ENCODE measurements at regions not wholly inside any gene's neighbourhood (a gene's known extent, or its start where the extent isn't known, plus 50 kb on each side); places are given as distances from the start of the nearest gene placed in this dataset.
"Not testable (repeated sequence)": the region's sequence is repeated elsewhere in the genome, so short reads cannot be mapped to it uniquely, and the experiment has no call there.

DNA sequence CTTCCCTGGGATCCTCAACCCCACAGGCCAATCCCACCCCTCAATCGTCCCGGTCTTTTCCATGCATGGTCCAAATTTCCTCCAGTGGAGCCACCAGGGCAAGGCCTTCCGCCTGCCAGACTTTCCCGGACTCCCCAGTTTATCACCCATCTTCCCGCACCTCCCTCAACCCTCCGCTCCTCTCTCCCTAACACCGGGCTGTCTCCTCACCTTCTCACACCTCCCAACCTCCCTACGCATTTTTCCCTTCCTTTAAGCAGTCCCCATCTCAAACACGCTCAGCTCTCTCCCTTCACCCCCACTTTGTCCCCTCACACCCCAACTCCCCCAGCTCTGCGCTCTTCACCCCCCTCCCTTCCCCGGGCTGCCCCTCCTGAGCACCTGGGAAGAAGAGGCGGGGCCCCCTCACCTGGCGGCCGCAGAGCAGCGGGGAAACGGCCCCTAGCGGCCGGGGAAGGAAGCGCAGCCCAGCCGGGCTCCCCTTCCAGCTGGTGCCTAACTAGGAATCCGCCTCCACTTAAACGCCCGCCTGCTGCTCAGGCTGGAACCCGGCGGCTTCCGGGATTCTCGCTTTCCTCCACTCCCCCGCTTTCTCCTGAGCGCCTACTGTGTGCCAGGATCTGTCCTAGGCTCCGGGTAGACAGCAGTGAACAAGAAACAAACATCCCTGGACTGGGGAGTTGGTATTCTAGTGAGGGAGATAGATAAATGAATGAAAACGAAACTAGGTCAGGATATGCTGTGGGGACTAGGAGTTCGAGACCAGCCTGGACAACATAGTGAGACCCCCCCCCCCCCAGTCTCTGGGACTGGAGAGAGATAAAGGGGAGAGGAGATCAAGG is 126.7 kb downstream of the CRLF3 start:
- WGBS (ENCODE audit: insufficient coverage), result 13% methylated on average over 23 of the region's 32 CpGs
- H3K79me2 ChIP-seq (ENCODE audit: control insufficient read depth, insufficient read depth, low read length); H3K9me3 ChIP-seq (ENCODE audit: control extremely low read depth in 1 of 3, control insufficient read depth in 2 of 3, insufficient read depth in 1 of 3, low read length in 2 of 3); H3K4me3 ChIP-seq (ENCODE audit: control extremely low read depth in 1 of 5, extremely low read depth in 1 of 5, insufficient read depth in 1 of 5, low read depth in 2 of 5, low read length in 4 of 5); H3K27ac ChIP-seq (ENCODE audit: low read length in 2 of 2); H3K27ac Mint-ChIP-seq; H4K20me1 ChIP-seq (ENCODE audit: control insufficient read depth, insufficient read depth, low read length, poor library complexity, severe bottlenecking); H3K9me3 Mint-ChIP-seq (ENCODE audit: insufficient read depth); H3K9ac ChIP-seq (ENCODE audit: low read length); H3K36me3 ChIP-seq (replicated peaks in 1 of 2; ENCODE audit: control extremely low read depth in 1 of 2, control insufficient read depth in 1 of 2, extremely low read depth in 1 of 2, insufficient read depth in 2 of 2, low read length in 1 of 2): not testable (repeated sequence)
- ChIA-PET CTCF (interaction anchor here (0.9 to 1.2 kb wide), 4 partner anchors 17 to 263 kb away, joined by 3 to 5 read pairs (median 3); partner anchors contain the start of gene GOSR1), POLR2A (interaction anchor here (1.3 kb wide), 1 partner anchor 9 kb away, joined by 3 read pairs; no protein-coding TSS in a partner anchor)
- Histone ChIP-seq H3K4me2 (replicated peaks; ENCODE audit: low read depth, low read length, poor library complexity, severe bottlenecking) (peak overlapping the region; percentile 19), H3K27me3 (replicated peaks in 1 of 4; ENCODE audit: control extremely low read depth in 1 of 4, control insufficient read depth in 3 of 4, insufficient read depth in 4 of 4, low read length in 3 of 4) (peaks cover 0 to 15% (median 2%) of the 10 kb centered on the region in 4 experiments), H2AFZ (ENCODE audit: insufficient read depth, low read depth, low read length, poor library complexity, severe bottlenecking) (peak overlapping the region; percentile 56), H3K4me1 (ENCODE audit: control insufficient read depth in 2 of 2, insufficient read depth in 2 of 2, low read length in 2 of 2) (peaks cover 3 to 13% of the 10 kb centered on the region in 2 donors)
- peaks cover 10% of the 10 kb centered on the region for H3K4me1 Mint-ChIP-seq
- TF ChIP-seq, protein P1, sequence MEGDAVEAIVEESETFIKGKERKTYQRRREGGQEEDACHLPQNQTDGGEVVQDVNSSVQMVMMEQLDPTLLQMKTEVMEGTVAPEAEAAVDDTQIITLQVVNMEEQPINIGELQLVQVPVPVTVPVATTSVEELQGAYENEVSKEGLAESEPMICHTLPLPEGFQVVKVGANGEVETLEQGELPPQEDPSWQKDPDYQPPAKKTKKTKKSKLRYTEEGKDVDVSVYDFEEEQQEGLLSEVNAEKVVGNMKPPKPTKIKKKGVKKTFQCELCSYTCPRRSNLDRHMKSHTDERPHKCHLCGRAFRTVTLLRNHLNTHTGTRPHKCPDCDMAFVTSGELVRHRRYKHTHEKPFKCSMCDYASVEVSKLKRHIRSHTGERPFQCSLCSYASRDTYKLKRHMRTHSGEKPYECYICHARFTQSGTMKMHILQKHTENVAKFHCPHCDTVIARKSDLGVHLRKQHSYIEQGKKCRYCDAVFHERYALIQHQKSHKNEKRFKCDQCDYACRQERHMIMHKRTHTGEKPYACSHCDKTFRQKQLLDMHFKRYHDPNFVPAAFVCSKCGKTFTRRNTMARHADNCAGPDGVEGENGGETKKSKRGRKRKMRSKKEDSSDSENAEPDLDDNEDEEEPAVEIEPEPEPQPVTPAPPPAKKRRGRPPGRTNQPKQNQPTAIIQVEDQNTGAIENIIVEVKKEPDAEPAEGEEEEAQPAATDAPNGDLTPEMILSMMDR (IDR thresholded peaks at IDR 0.05), result peak; percentile 84
- intact Hi-C loops (cut with micrococcal nuclease), result loop anchor here (2.0 kb wide), 1 partner anchor 221 kb away; the partner anchor contains the start of gene GOSR1
- peak overlapping the region; percentile 41 for H3K4me3 Mint-ChIP-seq
- H3K27me3 Mint-ChIP-seq, result peaks cover 18% of the 10 kb centered on the region
- ATAC-seq (ENCODE audit: low read depth), result peak; percentile 84
- DNase-seq, result peak; percentile 80

DNA sequence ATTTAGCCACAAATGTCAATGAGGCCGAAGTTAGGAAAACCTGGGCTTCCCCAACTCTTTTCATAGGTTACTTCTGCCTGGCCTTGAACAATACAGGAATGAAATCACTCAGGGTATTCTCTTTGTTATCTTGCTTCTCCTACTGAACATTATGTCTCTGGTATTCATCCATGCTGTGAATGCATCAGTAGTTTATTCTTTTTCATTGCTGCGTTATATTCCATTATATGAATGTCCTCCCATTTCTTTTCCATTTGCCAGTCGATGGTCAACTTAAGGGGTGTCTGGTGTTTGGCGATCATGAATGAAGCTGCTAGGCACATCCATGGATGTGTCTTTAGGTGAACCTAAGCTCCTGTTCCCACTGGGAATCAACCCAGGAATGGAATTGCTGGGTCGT is 128.3 kb downstream of the CRLF3 start:
- POLR2A ChIA-PET, result no interaction called here

More for the DNA sequence above, 128.3 kb downstream of the CRLF3 start:
- Histone ChIP-seq H3K4me2 (replicated peaks; ENCODE audit: low read depth, low read length, poor library complexity, severe bottlenecking) (no peak overlapping the region), H2AFZ (ENCODE audit: insufficient read depth, low read depth, low read length, poor library complexity, severe bottlenecking) (no peak overlapping the region), H3K79me2 (ENCODE audit: control insufficient read depth, insufficient read depth, low read length) (no peaks in the 10 kb centered on the region), H3K9ac (ENCODE audit: low read length) (no peak overlapping the region), H3K36me3 (replicated peaks in 1 of 2; ENCODE audit: control extremely low read depth in 1 of 2, control insufficient read depth in 1 of 2, extremely low read depth in 1 of 2, insufficient read depth in 2 of 2, low read length in 1 of 2) (no peaks in the 10 kb centered on the region), H3K4me1 (ENCODE audit: control insufficient read depth in 2 of 2, insufficient read depth in 2 of 2, low read length in 2 of 2) (peaks cover 3 to 13% of the 10 kb centered on the region in 2 donors), H3K9me3 (ENCODE audit: control extremely low read depth in 1 of 3, control insufficient read depth in 2 of 3, insufficient read depth in 1 of 3, low read length in 2 of 3) (peaks cover 0 to 3% (median 2%) of the 10 kb centered on the region in 3 donors), H3K27ac (ENCODE audit: low read length in 2 of 2) (no peak overlapping the region), H4K20me1 (ENCODE audit: control insufficient read depth, insufficient read depth, low read length, poor library complexity, severe bottlenecking) (no peaks in the 10 kb centered on the region), H3K27me3 (replicated peaks in 1 of 4; ENCODE audit: control extremely low read depth in 1 of 4, control insufficient read depth in 3 of 4, insufficient read depth in 4 of 4, low read length in 3 of 4) (peaks cover 0 to 14% (median 2%) of the 10 kb centered on the region in 4 experiments), H3K4me3 (ENCODE audit: control extremely low read depth in 1 of 5, extremely low read depth in 1 of 5, insufficient read depth in 1 of 5, low read depth in 2 of 5, low read length in 4 of 5) (no peak overlapping the region)
- H3K27ac Mint-ChIP-seq, result no peak overlapping the region
- 100% methylated on average over 3 of the region's 5 CpGs for WGBS (ENCODE audit: insufficient coverage)
- no peak overlapping the region for H3K4me3 Mint-ChIP-seq
- peaks cover 12% of the 10 kb centered on the region for H3K27me3 Mint-ChIP-seq
- CTCF ChIA-PET, result interaction anchor here (1.0 kb wide), 1 partner anchor 22 kb away, joined by 3 read pairs; no protein-coding TSS in a partner anchor
- intact Hi-C loops (cut with micrococcal nuclease), result loop anchor here (2.0 kb wide), 1 partner anchor 219 kb away; the partner anchor contains the start of gene GOSR1
- ATAC-seq (ENCODE audit: low read depth) (no peak), DNase-seq (no peak)
- H3K9me3 Mint-ChIP-seq (ENCODE audit: insufficient read depth), result no peaks in the 10 kb centered on the region
- peaks cover 10% of the 10 kb centered on the region for H3K4me1 Mint-ChIP-seq
- TF ChIP-seq EZH2 (IDR thresholded peaks at IDR 0.05; ENCODE audit: borderline replicate concordance, insufficient read depth, low read depth, low read length, poor library complexity, severe bottlenecking), result no peak
- TF ChIP-seq, protein P1 (IDR thresholded peaks at IDR 0.05), result no peak
